ENCODE measurements at regions not wholly inside any gene's neighbourhood (a gene's known extent, or its start where the extent isn't known, plus 50 kb on each side); places are given as distances from the start of the nearest gene placed in this dataset.
"Not testable (repeated sequence)": the region's sequence is repeated elsewhere in the genome, so short reads cannot be mapped to it uniquely, and the experiment has no call there.

DNA sequence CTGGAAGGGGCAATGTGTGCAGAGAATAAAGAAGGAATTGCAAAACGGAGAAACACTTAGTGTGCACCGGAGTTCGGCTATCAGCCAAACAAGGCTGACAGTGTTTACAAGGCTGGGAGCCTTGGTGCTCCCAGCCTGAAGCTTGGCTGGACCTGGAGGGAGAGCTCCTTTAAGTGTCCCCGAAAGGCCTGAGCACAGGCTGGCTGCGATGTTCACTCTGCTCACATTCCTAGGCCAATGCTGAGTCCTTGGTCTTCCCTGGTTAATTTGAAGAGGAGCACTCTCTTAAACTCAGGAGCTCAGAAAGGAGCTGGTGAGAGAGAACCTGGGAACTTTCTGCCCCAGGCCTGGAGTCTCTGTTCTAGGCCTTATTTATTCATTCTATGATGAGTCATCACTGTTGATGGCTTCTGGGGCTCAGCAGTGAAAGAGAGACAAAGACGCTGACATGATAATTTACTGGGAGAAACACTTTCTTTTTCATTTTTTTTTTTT is 88.6 kb upstream of the MYO10 start:
- DNase-seq (ENCODE audit: low read depth) (peak; percentile 63), FAIRE-seq (no peak)
- no peaks in the 10 kb centered on the region for H3K36me3 ChIP-seq (ENCODE audit: control insufficient read depth, insufficient read depth, low read length)
- TF ChIP-seq, protein P1, sequence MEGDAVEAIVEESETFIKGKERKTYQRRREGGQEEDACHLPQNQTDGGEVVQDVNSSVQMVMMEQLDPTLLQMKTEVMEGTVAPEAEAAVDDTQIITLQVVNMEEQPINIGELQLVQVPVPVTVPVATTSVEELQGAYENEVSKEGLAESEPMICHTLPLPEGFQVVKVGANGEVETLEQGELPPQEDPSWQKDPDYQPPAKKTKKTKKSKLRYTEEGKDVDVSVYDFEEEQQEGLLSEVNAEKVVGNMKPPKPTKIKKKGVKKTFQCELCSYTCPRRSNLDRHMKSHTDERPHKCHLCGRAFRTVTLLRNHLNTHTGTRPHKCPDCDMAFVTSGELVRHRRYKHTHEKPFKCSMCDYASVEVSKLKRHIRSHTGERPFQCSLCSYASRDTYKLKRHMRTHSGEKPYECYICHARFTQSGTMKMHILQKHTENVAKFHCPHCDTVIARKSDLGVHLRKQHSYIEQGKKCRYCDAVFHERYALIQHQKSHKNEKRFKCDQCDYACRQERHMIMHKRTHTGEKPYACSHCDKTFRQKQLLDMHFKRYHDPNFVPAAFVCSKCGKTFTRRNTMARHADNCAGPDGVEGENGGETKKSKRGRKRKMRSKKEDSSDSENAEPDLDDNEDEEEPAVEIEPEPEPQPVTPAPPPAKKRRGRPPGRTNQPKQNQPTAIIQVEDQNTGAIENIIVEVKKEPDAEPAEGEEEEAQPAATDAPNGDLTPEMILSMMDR (IDR thresholded peaks at IDR 0.05; ENCODE audit: insufficient read depth, low read length, severe bottlenecking) = no peak
- H3K27me3 ChIP-seq (ENCODE audit: control insufficient read depth, insufficient read depth, low read length) = no peaks in the 10 kb centered on the region
- no peak overlapping the region for H3K4me3 ChIP-seq (ENCODE audit: low read depth, low read length)

- DNase-seq (ENCODE audit: low read depth); H3K27me3 ChIP-seq (ENCODE audit: control insufficient read depth, insufficient read depth, low read length); H3K4me3 ChIP-seq (ENCODE audit: low read depth, low read length); FAIRE-seq; H3K36me3 ChIP-seq (ENCODE audit: control insufficient read depth, insufficient read depth, low read length): not testable (repeated sequence)
These were observed 95.7 kb upstream of the MYO10 start for GRCh38 chr5:17031659-17032277.

- not testable (repeated sequence) for H3K4me3 ChIP-seq (ENCODE audit: low read depth, low read length); FAIRE-seq; DNase-seq (ENCODE audit: low read depth); H3K27me3 ChIP-seq (ENCODE audit: control insufficient read depth, insufficient read depth, low read length); H3K36me3 ChIP-seq (ENCODE audit: control insufficient read depth, insufficient read depth, low read length)
These were observed 96.4 kb upstream of the MYO10 start for GRCh38 chr5:17032314-17032985.

GRCh38 chr5:17034992-17035391 is 98.9 kb upstream of the MYO10 start:
- H3K4me3 ChIP-seq (ENCODE audit: low read depth, low read length); H3K36me3 ChIP-seq (ENCODE audit: control insufficient read depth, insufficient read depth, low read length); H3K27me3 ChIP-seq (ENCODE audit: control insufficient read depth, insufficient read depth, low read length); FAIRE-seq; DNase-seq (ENCODE audit: low read depth): not testable (repeated sequence)

DNA sequence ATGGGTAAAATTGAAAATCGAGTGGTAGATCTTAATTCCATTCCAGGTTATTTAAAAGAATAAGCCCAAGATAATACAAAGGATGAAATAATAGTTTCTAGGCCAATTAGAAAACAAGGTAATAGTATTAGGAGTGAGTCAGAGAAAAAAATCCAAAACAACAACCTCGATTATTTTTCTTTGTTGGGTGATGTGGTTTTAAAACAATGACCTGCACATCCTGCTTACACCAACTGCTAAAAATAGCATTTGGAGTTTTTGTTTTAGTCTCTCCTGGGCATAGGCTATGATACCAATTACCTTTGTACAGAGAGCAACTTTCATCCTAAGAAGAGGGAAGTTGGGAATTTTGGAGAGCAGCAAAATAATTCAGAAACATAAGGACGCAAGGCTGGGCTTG is 101.7 kb upstream of the MYO10 start:
- FAIRE-seq = no peak
- peak; percentile 49 for DNase-seq (ENCODE audit: low read depth)
- no peaks in the 10 kb centered on the region for H3K27me3 ChIP-seq (ENCODE audit: control insufficient read depth, insufficient read depth, low read length)
- TF ChIP-seq, protein P1 (IDR thresholded peaks at IDR 0.05; ENCODE audit: insufficient read depth, low read length, severe bottlenecking) = no peak
- H3K36me3 ChIP-seq (ENCODE audit: control insufficient read depth, insufficient read depth, low read length) = no peaks in the 10 kb centered on the region
- no peak overlapping the region for H3K4me3 ChIP-seq (ENCODE audit: low read depth, low read length)

GRCh38 chr5:17039170-17039569 is 103.1 kb upstream of the MYO10 start:
- no peak for FAIRE-seq
- TF ChIP-seq, protein P1 (IDR thresholded peaks at IDR 0.05; ENCODE audit: insufficient read depth, low read length, severe bottlenecking) = no peak

GRCh38 chr5:17042041-17042440 is 106.0 kb upstream of the MYO10 start:
- TF ChIP-seq, protein P1 (IDR thresholded peaks at IDR 0.05; ENCODE audit: insufficient read depth, low read length, severe bottlenecking) = no peak
- Histone ChIP-seq H3K36me3 (ENCODE audit: control insufficient read depth, insufficient read depth, low read length) (no peaks in the 10 kb centered on the region), H3K27me3 (ENCODE audit: control insufficient read depth, insufficient read depth, low read length) (no peaks in the 10 kb centered on the region), H3K4me3 (ENCODE audit: low read depth, low read length) (no peak overlapping the region)
- DNase-seq (ENCODE audit: low read depth) (no peak), FAIRE-seq (no peak)

More at GRCh38 chr5:17039170-17039569, 103.1 kb upstream of the MYO10 start:
- no peak overlapping the region for H3K4me3 ChIP-seq (ENCODE audit: low read depth, low read length)
- DNase-seq (ENCODE audit: low read depth) = no peak
- H3K27me3 ChIP-seq (ENCODE audit: control insufficient read depth, insufficient read depth, low read length) = no peaks in the 10 kb centered on the region
- H3K36me3 ChIP-seq (ENCODE audit: control insufficient read depth, insufficient read depth, low read length) = no peaks in the 10 kb centered on the region

Measured in bronchial epithelial cell (primary cell).